Lower lobe of right lung (tissue), 2 donors: ENCODE measurements at regions not wholly inside any gene's neighbourhood (a gene's known extent, or its start where the extent isn't known, plus 50 kb on each side); places are given as distances from the start of the nearest gene placed in this dataset.

Source experiments
- ATAC-seq, 2 donors: fragments of 200-7000 bp; cut with Tn5 transposase; one replicate each; pipeline ENCODE4 v1.9.1; 2020 to 2022; ENCODE audit warnings: mild to moderate bottlenecking in 2 of 2, moderate library complexity in 2 of 2
- DNase-seq: peaks from one replicate; pipeline ENCODE4 v3.0.0-alpha.2; 2020
- H3K27ac ChIP-seq: fragments of 200-600 bp; one replicate; pipeline ENCODE4 v1.8.0; 2022
- H3K27me3 ChIP-seq: fragments of 200-600 bp; one replicate; pipeline ENCODE4 v1.8.0; 2022; ENCODE audit warnings: low read depth
- H3K36me3 ChIP-seq: fragments of 200-600 bp; one replicate; pipeline ENCODE4 v1.8.0; 2022; ENCODE audit warnings: mild to moderate bottlenecking
- H3K4me1 ChIP-seq: fragments of 200-600 bp; one replicate; pipeline ENCODE4 v1.8.0; 2022
- H3K4me3 ChIP-seq: fragments of 200-600 bp; one replicate; pipeline ENCODE4 v1.8.0; 2022; ENCODE audit warnings: mild to moderate bottlenecking
- H3K9me3 ChIP-seq: fragments of 200-600 bp; one replicate; pipeline ENCODE4 v1.8.0; 2022
- intact Hi-C: fragments of 100-400 bp; cut with DNase I; formaldehyde crosslinking; loops from one replicate; pipeline ENCODE4 v1.11.0; 2022
- TF ChIP-seq, protein P1 (sequence below): fragments of 200-600 bp; IDR thresholded peaks from one replicate; pipeline ENCODE4 v1.8.0; 2022; ENCODE audit warnings: antibody characterized with exemption, mild to moderate bottlenecking
- donor health status: DM: no; HTN: yes; CAD: no; lungs with severe emphysema.

GRCh38 chrY:19020193-19020592 is 246.7 kb upstream of the HSFY2 start:
- no peak overlapping the region for H3K4me3 ChIP-seq
- no peaks in the 10 kb centered on the region for H3K4me1 ChIP-seq
- no peak overlapping the region for H3K27ac ChIP-seq
- ATAC-seq (no peak), DNase-seq (no peak)
- TF ChIP-seq, protein P1, sequence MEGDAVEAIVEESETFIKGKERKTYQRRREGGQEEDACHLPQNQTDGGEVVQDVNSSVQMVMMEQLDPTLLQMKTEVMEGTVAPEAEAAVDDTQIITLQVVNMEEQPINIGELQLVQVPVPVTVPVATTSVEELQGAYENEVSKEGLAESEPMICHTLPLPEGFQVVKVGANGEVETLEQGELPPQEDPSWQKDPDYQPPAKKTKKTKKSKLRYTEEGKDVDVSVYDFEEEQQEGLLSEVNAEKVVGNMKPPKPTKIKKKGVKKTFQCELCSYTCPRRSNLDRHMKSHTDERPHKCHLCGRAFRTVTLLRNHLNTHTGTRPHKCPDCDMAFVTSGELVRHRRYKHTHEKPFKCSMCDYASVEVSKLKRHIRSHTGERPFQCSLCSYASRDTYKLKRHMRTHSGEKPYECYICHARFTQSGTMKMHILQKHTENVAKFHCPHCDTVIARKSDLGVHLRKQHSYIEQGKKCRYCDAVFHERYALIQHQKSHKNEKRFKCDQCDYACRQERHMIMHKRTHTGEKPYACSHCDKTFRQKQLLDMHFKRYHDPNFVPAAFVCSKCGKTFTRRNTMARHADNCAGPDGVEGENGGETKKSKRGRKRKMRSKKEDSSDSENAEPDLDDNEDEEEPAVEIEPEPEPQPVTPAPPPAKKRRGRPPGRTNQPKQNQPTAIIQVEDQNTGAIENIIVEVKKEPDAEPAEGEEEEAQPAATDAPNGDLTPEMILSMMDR, result no peak
- no peaks in the 10 kb centered on the region for H3K36me3 ChIP-seq
- H3K27me3 ChIP-seq, result no peaks in the 10 kb centered on the region
- intact Hi-C loops, result no loop called here
- H3K9me3 ChIP-seq, result no peaks in the 10 kb centered on the region

DNA sequence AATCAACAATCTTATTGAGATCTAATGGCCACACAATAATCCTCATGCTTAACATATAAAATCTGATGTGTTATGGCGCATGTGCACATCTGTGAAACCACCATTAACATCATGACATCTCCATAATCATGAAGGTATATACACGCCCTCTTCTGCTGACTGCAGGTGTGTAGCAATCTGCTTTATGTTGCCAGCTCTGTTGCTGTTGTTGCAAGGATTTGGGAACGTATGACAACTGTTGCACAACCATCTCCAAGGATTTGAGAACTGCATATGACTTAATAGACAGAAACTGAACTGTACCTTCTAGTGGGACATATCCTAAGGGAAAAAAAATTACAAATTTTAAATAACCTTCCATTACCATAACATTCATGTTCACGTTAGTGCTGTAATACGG is 243.5 kb upstream of the HSFY2 start:
- DNase-seq, result no peak
- no peak overlapping the region for H3K27ac ChIP-seq
- no peak for ATAC-seq
- H3K4me1 ChIP-seq, result no peaks in the 10 kb centered on the region
- H3K27me3 ChIP-seq, result no peaks in the 10 kb centered on the region
- TF ChIP-seq, protein P1, result no peak
- no peaks in the 10 kb centered on the region for H3K36me3 ChIP-seq
- intact Hi-C loops, result no loop called here
- H3K9me3 ChIP-seq, result no peaks in the 10 kb centered on the region
- H3K4me3 ChIP-seq, result no peak overlapping the region

- intact Hi-C loops, result no loop called here
- Histone ChIP-seq H3K27ac (no peak overlapping the region), H3K36me3 (no peaks in the 10 kb centered on the region), H3K9me3 (no peaks in the 10 kb centered on the region), H3K4me1 (no peaks in the 10 kb centered on the region), H3K4me3 (no peak overlapping the region), H3K27me3 (no peaks in the 10 kb centered on the region)
- DNase-seq, result no peak
- no peak for ATAC-seq
- TF ChIP-seq, protein P1, result no peak
Observed at GRCh38 chrY:19015854-19016253, 242.3 kb upstream of the HSFY2 start.

DNA sequence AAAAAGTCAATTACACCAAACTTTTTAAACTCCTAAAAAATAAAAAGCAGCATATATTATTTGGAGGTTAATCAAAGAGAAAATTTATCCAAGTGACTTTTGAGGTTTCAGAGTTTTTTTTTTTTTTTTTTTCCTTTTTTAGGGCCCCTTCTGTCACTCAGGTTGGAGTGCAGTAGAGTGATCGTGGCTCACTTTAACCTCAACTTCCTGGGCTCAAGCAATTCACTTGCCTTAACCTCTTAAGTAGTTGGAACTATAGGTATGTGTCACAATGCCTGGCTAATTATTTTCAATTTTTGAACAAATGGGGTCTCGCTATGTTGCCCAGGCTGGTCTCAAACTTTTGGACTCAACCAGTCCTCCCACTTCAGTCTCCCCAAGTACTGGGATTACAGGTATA is 241.7 kb upstream of the HSFY2 start:
- intact Hi-C loops, result no loop called here
- Histone ChIP-seq H3K4me3 (no peak overlapping the region), H3K4me1 (no peaks in the 10 kb centered on the region), H3K9me3 (no peaks in the 10 kb centered on the region), H3K27ac (no peak overlapping the region), H3K36me3 (no peaks in the 10 kb centered on the region), H3K27me3 (no peaks in the 10 kb centered on the region)
- ATAC-seq, result no peak
- TF ChIP-seq, protein P1, result no peak
- no peak for DNase-seq

- Histone ChIP-seq H3K27me3 (no peaks in the 10 kb centered on the region), H3K4me1 (no peaks in the 10 kb centered on the region), H3K36me3 (no peaks in the 10 kb centered on the region), H3K27ac (no peak overlapping the region), H3K4me3 (no peak overlapping the region), H3K9me3 (no peaks in the 10 kb centered on the region)
- no peak for DNase-seq
- intact Hi-C loops, result no loop called here
- TF ChIP-seq, protein P1, result no peak
- no peak for ATAC-seq
Observed at GRCh38 chrY:19012985-19013384, 239.4 kb upstream of the HSFY2 start.

DNA sequence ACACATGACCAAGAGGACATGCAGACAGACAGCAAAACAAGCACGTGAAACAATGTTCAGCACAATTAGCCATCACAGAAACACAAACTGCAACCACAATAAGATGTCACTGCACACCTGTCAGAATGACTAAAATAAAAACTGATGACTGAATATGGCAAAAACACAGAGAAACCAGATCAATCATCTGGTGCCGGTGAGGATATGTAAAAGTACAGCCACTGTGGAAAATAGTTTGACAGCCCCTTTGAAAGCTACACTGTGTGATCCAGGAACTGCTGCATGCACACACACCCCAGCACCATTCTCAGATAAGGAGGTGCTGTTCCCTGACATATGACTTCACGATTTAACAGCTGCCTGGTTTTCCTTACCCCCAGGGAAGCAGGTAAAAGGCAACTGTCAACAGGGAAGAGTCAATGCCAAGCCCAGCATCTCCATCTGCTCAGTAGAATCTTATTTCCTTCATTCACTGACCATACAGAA is 238.1 kb upstream of the HSFY2 start:
- Histone ChIP-seq H3K4me3 (no peak overlapping the region), H3K9me3 (no peaks in the 10 kb centered on the region), H3K27ac (no peak overlapping the region), H3K27me3 (no peaks in the 10 kb centered on the region), H3K36me3 (no peaks in the 10 kb centered on the region), H3K4me1 (no peaks in the 10 kb centered on the region)
- TF ChIP-seq, protein P1, result no peak
- ATAC-seq, result no peak
- no peak for DNase-seq
- intact Hi-C loops, result no loop called here
